ENCODE measurements at regions not wholly inside any gene's neighbourhood (a gene's known extent, or its start where the extent isn't known, plus 50 kb on each side); places are given as distances from the start of the nearest gene placed in this dataset. TPM values are rescaled to one million over a fixed set of nuclear protein-coding genes. Genes with fewer than 3 reads are reported as not detected.

GRCh38 chr5:9681706-9682105, 51.6 kb upstream of the TAS2R1 start:
- DNase-seq = no peak
- Histone ChIP-seq H3K9me3 (ENCODE audit: control insufficient read depth, insufficient read depth, low read length) (no peaks in the 10 kb centered on the region; the same call in 1 of the 2 replicates), H3K4me2 (ENCODE audit: low read depth, low read length) (no peak overlapping the region), H3K4ac (ENCODE audit: low read depth, low read length) (no peak overlapping the region), H2BK120ac (ENCODE audit: low read depth, low read length) (no peak overlapping the region), H4K91ac (ENCODE audit: insufficient read depth, low read depth, low read length) (no peak overlapping the region), H3K36me3 (ENCODE audit: control insufficient read depth, insufficient read depth, low read length) (no peaks in the 10 kb centered on the region), H2AK5ac (ENCODE audit: low read depth, low read length) (no peak overlapping the region), H3K23ac (ENCODE audit: low read depth, low read length) (no peak overlapping the region), H3K9ac (ENCODE audit: low read depth, low read length) (no peak overlapping the region), H3K4me3 (ENCODE audit: insufficient read depth, low read depth, low read length) (no peak overlapping the region), H3K4me1 (ENCODE audit: control insufficient read depth, insufficient read depth, low read length) (no peaks in the 10 kb centered on the region), H4K5ac (ENCODE audit: low read depth, low read length) (no peak overlapping the region), H3K27me3 (ENCODE audit: control insufficient read depth, insufficient read depth, low read length) (no peaks in the 10 kb centered on the region), H3K14ac (replicated peaks; ENCODE audit: low read depth, low read length) (no peak overlapping the region; the same call in 1 of the 2 replicates), H3K56ac (ENCODE audit: extremely low read depth, insufficient read depth, low read length) (no peak overlapping the region), H3K27ac (ENCODE audit: insufficient read depth, low read length) (no peak overlapping the region), H2AFZ (replicated peaks; ENCODE audit: low read length, poor library complexity) (no peak overlapping the region), H2BK15ac (ENCODE audit: low read depth, low read length) (no peak overlapping the region), H4K8ac (ENCODE audit: low read depth in 2 of 2, low read length in 2 of 2) (no peak overlapping the region), H3K79me1 (ENCODE audit: low read depth in 1 of 2, low read length in 2 of 2) (no peaks in the 10 kb centered on the region), H2BK5ac (ENCODE audit: low read depth, low read length, poor library complexity, severe bottlenecking) (no peak overlapping the region), H3K9me1 (ENCODE audit: insufficient read depth, low read length) (peaks cover 2% of the 10 kb centered on the region; the same call in 1 of the 2 replicates), H4K20me1 (ENCODE audit: insufficient read depth, low read length) (no peaks in the 10 kb centered on the region), H2AK9ac (replicated peaks; ENCODE audit: low read depth, low read length, poor library complexity) (no peak overlapping the region), H3K18ac (ENCODE audit: low read depth, low read length) (no peak overlapping the region), H2BK20ac (ENCODE audit: low read depth, low read length) (no peak overlapping the region)
- ATAC-seq (ENCODE audit: low read depth) = no peak
- WGBS, 2 experiments (ENCODE audit: extremely low coverage in 2 of 2, insufficient read length in 1 of 2) = no CpG with 5 or more reads among the region's 1 CpG
- dilution Hi-C loops (cut with HindIII; ENCODE audit: low sequenced_read_pairs, unreplicated experiment) (no loop called here), intact Hi-C loops (cut with micrococcal nuclease) (no loop called here), in situ Hi-C loops (cut with MboI; ENCODE audit: low sequenced_read_pairs) (no loop called here)
- POLR2A ChIA-PET (ENCODE audit: unreplicated experiment) = no interaction called here
- CTCF ChIA-PET = interaction anchor here (0.6 kb wide), 2 partner anchors 57 to 196 kb away, joined by 4 to 5 read pairs; no protein-coding TSS in a partner anchor
- no TSS peak for BruUV-seq (replicated peaks)
- no peak for TF ChIP-seq MAFK (IDR thresholded peaks at IDR 0.05; ENCODE audit: low read depth, low read length)
- no peak for TF ChIP-seq POLR2A (IDR thresholded peaks at IDR 0.05; ENCODE audit: low read depth, low read length)
- TF ChIP-seq RFX5 (IDR thresholded peaks at IDR 0.05; ENCODE audit: low read depth, low read length) = no peak
- no peak for TF ChIP-seq RCOR1 (IDR thresholded peaks at IDR 0.05; ENCODE audit: insufficient replicate concordance, low read length)

Small RNA genes in the stretch of these regions (microRNA-seq; reads per million reads assigned to microRNA genes)
- not detected for gene AC034229.5 (ENCODE audit: insufficient read depth, insufficient read length)
- not detected for gene AC034229.6 (ENCODE audit: insufficient read depth, insufficient read length)
- not detected for gene AC091905.3 (ENCODE audit: insufficient read depth, insufficient read length)
- gene AC091905.4 (ENCODE audit: insufficient read depth, insufficient read length) = not detected
- gene RNA5SP177 (ENCODE audit: insufficient read depth, insufficient read length) = not detected

Small RNA genes in the stretch of these regions (small RNA-seq; reads per million reads assigned to genes)
- gene AC034229.5 (0 to 0.08 (median 0) reads per million in 5 experiments), gene AC034229.6 (0 reads per million in 5 experiments), gene AC091905.3 (0 reads per million in 5 experiments), gene AC091905.4 (0 reads per million in 5 experiments), gene RNA5SP177 (0 to 0.08 (median 0) reads per million in 5 experiments)

All from IMR-90 (cell line).